HG02884 (cell line): ENCODE measurements at regions not wholly inside any gene's neighbourhood (a gene's known extent, or its start where the extent isn't known, plus 50 kb on each side); places are given as distances from the start of the nearest gene placed in this dataset.

Source experiments
- ATAC-seq: cut with Tn5 transposase; IDR thresholded peaks from one replicate; pipeline ENCODE4 v1.9.1; 2021; ENCODE audit warnings: mild to moderate bottlenecking, moderate library complexity; ENCODE audit not compliant: unreplicated experiment

DNA sequence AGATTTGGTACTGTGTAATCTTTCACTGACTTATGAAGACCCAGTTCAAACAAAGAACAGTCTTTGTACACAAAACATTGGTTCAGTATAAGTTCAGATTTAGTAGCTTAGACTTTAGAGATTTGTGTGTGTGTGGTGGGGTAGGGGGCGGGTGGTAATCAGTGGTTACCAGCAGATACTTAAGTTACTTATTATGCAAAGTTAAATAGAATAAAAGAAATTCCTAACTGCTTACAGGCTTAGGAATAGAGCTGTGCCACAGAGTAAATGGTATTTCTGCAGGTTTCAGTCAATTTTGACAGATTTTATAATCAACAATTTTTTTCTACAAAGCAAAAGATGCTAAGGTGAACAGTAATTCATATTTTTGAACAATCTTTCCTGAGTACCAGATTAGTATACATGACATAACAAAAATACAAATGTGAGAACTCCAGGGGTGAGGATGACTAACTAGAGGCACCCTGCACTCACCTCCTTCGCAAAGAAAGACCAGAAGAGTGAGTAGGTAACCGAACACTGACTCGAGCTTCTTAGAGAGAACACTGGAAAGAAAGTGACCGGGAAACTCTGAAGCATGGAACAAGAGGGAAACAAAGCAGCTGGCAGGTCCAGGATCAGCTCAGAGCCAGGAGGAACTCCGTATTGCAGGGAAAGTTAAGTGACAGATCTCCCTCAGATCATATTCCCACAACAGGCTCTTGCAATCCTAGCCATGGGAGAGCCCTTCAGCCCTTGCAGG, 560.6 kb downstream of the COL12A1 start:
- ATAC-seq, result no peak

DNA sequence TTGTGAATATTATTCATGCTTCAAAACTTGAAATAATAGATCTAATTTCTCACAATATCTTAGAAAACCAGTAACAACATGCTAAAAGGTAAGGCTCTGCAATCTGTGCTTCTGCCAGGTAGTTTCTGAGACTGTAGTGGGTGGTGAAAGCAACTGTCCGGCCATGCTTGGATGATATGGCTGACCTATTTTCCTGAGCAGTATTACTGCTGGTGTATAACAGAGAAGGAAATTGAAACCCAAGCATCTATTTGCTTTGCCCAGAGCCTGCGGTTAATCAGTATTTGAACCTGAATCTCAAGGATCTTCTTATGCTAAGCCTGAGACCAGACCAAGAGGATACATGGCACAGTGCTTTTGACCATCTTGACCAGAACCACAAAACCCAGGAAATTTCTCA, 563.8 kb downstream of the COL12A1 start:
- ATAC-seq, result no peak

DNA sequence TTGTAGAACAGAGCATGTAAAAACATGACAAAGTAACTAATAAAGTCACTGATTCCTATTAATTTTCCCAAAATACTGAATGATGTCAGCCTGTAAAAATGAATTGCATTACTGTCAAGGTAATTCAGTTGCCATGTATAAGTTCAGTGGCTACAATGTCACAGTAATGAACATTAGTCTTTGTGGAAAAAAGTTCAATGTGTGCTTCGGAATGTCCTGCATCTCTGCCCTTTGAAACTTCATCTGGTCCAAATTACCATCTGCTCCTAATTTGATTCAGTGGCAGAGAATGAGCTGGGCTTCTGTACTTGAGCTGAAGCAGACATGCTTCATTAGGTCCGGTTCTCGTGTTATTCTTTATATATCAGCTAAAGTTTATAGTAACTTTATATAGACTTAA, 567.4 kb downstream of the COL12A1 start:
- ATAC-seq, result no peak

DNA sequence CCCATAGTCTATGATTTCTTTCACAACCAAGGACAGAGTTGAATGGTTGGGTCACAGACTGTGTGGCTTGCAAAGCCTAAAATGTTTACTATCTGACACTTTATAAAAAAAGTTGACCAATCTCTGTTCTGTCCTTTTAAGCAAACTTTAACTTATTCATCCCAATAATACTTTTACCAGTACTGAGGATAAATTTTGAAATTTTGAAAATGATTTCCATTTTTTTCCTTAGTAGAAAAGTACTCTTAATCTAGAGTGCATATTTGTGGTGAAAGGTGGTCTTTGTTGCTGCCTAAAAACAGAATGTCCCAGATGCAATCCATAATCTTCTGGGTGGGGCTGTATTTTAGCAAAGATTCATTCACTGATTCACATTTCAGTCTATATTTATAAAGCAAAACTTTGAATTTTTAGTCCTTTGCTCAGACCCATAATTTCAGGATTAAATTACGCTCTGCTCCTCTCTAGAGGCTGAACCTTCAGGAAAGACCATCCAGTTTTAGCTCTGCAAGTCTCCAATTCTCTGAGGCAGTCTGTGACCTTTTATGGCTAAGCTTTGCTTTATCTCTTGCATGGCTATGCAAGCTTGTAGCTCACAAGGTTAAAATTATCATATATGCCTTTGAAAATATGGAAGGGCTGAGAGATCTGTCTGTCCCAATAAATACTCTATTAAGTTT, 573.5 kb downstream of the COL12A1 start:
- ATAC-seq, result no peak

DNA sequence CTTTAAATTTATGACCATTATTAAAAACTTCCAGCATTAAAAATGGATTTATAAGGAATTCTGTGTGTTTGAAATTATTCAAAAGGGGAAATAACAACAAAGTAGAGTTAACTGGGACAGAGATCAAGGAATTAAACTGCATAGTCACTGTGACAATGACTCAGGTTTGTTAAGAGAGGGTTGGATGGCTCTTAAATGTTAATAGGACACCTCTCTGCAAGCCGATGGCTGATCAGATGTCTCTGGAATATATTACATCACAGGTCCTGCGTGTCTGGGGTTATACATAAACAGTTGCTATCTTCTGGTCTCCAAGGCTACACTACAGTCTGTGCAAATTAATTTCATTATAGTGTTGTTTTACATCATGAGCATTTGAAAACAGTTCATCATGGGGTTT, 574.3 kb downstream of the COL12A1 start:
- no peak for ATAC-seq

DNA sequence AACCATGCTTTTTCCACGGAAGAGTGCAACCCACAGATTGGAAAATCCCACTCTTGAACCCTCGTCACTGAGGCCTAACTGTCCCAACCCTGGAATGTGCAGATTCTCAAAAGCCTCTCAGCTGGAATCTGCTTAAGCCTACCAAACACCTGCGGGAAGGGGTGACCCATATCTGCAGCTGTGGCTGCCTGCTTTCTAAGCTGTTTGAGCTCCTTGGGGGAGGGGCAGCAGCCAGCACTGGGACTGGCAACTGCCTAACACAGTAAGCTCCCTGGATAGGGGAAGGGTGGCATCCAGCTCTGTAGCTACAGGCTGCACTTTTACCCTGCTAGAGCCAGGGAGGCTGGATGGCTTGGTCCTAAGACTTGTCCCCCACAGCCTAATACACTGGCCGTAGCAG, 579.6 kb downstream of the COL12A1 start:
- no peak for ATAC-seq

DNA sequence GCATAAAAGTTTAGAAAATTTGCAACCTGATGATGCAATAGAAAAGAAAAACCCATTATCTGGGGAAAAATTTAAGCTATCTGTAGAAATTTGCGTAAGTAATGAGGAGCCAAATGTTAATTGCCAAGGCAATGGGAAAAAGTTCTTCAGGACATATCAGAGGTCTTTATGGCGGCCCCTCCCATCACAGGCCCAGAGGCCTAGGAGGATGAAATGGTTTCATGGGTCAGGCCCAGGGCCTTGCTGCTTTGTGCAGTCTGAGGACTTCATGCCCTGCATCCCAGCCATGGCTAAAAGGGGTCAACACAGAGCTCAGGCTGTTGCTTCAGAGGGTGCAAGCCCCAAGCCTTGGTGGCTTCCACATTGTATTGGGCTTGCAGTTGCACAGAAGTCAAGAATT, 582.8 kb downstream of the COL12A1 start:
- ATAC-seq, result no peak

DNA sequence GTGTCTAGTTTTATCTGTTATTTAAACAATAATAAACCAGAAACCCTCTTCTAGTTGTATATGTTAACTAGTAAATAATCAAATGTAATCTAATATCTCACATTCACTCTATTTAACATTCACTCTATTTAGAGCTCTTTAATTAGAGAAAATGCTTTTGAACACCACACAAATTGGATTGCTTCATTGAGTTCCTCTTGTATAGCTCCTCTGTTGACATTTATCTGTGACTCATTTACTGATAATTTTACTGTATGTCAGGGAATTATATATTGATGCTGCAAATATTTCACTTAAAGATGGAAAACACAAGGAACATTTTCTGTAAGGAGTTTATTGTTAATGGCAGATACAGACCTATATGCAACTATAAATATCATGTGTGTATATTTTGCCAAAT, 594.6 kb downstream of the COL12A1 start:
- no peak for ATAC-seq

DNA sequence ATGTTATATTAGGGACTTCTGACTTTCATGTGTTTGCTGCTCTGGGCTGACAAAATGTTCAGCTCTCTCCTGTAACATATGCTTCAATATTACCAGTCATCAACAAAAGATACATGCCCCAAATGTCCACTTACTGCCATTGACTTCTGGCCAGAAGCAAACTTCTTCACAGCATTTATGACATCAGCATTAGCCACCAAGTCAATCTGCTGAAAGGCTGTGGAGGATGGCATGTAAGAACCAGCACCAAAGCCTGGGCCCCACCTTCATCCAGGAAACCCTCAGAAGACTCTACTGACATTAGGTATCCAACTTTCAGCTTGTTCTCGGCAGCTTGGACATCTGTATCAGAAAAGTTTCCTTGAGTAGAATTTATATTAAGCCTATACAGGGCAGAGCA, 595.5 kb downstream of the COL12A1 start:
- no peak for ATAC-seq

DNA sequence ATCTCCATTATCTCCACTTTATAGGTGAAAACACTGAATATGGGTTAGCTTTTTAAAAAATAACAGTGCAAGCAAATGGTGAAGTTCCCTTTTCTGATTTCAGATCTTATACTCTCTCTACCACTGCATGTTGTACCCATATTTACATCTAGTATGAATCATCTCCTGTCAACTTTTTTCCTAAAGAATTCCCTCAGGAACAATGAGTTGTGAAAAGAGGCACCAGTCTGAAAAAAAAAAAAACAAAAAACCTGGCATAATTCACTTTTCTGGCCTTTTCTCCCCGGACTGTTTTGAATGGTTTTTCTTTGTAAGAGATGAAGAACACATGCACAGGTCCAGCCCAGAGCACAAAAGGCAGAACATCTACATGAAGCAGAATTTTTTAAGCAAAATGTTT, 596.0 kb downstream of the COL12A1 start:
- ATAC-seq, result no peak

DNA sequence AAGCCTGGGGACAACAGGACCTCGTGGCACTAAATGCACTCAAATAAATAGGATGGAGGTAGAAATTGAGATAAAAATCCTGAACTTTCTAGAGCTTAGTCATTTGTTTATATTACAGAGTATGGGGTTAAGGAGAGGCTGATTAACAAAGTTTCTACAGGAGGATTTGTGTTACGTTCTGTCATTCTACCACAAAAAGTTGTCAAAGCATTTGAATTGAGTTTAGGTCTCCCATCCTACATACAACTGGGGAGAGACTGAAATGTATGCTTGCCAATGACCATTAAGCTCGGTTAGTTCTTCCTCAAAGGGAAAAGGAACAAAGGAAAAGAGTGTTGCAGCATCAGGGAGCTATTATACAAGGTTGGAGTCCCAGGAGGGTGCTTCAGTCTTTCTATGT, 597.9 kb downstream of the COL12A1 start:
- no peak for ATAC-seq

DNA sequence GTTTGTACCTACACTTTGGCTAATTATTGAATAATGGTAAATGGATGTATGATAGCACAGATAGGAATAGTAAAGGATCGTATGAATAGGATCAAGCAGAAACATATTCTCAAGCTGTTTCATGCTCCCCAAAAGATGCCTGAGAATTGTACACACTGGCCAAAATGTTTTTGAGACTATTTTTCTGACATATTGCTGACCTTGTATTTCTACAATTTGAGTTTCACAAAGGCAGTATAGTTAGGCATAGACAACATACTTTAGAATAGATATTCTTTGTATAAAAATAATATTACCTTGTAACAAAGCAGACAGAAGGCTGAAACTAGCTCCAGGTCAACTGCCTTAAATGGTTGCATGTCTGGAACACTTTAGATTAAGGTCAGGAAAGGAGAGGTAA, 598.4 kb downstream of the COL12A1 start:
- ATAC-seq, result no peak

DNA sequence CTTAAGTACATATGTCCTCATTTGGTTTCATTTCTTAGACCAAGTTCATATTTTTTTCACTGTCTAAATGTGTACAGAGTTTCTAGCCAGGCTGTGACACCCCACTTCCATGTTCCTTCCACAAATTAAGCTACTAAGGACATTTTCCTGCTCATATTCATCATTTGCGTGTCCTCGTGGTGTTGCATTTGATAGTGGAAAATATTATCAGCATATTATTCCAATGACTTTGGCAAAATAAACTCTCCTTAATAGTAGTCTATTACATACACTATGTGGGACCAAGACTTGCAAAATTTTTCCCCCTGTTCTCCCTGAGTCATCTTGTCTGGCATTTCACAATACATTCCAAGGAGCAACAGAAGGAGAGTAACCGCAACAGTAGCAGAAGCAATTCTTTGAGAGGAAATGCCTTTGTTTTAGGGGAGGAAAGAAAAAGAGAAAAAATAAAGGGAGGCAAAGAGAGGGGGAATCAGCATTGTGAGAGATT, 599.2 kb downstream of the COL12A1 start:
- no peak for ATAC-seq

DNA sequence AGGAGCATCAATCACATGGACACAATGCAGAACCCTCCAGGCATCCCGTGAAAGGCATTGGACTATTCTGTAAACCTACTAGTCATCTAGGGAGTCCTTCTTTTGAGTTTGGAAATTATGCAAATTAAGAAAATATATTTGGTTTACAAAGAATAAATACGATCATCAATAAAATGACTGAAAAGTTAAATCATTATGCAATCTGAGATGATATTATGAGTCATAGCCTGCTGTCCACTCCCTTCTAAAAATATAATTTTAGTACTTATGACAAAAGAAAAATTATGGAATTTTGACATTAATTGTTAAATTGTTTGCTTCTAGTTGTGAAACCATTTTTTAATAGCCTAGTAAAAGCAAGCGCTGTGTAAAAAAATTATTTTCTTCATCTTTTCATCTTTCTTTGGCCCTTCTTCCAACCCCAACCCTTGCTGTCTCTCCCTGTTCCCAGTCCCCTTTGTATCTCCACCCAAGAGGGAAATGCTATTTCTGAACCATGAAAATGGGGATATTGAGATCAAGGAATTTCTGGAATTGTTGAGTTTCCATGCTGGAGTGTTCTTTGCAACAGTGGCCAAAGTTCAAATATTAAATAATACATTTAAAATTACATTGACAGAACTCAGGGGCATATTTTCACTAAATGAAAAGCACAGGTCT, 599.8 kb downstream of the COL12A1 start:
- ATAC-seq, result no peak

DNA sequence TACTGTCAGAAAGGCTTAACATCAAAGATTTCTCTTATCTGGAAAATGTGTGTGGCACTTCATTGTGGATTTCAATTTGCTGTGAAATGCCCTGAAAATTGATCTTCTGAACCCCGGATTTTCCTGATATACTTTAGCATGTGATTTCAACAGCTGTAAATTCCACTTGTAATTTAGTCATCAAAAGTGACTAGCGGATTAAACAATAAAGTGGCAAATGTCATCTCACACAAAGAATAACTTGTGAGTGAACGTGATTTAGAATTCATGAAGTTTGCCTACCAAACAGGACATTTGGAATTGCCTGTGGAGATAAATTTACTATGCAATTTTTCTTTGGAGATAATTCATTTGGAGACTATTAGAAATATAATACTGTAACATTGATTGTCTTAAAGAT, 601.6 kb downstream of the COL12A1 start:
- no peak for ATAC-seq

DNA sequence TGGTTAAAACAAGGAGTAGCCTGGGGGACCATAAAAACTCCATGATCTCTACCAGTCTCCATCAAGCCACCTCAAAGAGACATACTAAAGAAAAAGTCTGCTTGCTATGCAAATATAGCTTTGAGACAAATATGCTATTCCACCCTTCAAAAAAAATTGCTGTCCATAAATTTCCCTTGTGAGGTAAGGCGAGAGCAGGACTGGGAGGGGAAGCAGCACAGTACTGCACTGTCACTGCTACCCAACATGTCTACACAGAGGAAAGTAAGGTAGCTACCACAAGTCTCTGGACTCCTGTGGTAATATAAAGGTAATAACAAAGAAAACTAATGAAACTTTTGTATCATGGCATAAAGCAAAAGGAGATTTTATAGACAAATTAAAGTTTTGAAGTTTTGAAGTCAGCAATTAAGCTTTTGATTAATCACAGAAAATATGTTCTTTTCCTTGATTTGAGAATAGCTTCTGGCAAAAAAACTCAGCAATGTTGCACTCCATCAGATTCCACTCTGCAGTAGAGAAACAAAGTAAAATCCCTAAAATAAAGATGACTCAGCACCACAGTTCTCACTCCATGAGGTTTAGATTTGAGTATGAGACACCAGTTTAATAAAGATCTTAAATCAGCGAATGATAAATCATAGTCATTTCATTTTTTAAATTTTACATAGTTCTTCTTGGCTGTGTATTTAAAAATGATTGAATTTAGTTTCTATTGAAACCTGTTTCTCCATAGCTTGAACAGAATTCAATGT, 602.4 kb downstream of the COL12A1 start:
- no peak for ATAC-seq

DNA sequence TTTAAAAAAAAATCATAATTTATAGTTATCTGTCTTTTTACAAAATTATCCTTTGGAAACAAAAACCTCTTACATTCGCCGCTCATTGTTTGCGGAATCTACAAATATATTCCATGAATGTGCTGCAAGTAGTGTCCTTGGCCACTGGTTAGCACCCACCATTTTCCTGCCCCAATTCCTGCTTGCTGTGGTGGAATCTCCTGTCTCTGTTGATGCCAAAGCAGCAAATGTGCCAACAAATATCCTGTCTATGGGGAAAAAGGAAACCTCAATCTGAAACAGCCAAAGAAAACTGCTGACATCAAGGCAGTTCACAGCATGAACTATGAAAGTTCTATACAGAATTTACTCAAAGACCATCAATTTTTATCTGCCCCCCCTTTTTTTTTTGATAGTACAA, 603.6 kb downstream of the COL12A1 start:
- ATAC-seq, result no peak

DNA sequence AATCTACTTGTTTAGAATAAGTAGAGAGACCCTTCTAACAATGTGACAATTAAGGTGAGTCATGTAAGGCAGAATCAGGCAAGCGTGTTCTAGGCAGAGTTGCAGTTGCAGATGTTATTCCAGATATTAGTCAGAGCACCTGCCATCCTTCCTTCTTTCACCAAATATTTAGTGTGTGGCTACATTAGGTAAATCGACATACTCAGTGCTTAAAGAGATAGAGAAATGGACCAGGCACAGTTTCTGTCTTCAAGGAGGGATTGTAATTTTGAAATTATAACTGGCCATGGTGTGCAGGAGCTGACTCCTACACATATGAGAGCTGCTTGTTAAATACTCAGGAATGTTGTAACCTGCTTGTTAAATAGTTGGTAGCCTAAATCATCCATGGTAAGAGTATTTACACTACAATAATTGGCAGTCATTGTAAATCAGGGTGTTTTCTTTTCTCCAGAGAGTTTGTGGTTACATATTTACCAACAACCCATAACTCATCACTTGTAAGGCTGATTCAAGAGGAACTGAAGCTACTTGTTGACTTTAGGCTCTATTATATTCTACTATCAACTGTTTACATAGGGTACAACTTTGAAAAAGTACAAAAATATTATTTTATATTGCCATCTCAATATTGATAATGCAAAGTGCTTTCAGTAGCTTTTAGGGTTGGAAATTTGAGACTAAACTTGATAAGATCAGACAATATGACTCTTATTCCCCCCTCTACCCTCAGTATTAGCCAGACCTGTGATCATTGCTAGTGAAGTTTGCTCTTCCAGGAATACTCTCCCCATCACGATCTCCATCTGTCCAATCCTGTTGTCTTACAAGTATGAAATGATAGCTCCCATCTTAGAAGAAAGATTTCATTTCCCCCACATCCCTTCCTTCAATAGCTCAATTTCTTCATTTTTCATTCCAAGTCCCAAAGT, 607.1 kb downstream of the COL12A1 start:
- ATAC-seq, result peak; percentile 92

DNA sequence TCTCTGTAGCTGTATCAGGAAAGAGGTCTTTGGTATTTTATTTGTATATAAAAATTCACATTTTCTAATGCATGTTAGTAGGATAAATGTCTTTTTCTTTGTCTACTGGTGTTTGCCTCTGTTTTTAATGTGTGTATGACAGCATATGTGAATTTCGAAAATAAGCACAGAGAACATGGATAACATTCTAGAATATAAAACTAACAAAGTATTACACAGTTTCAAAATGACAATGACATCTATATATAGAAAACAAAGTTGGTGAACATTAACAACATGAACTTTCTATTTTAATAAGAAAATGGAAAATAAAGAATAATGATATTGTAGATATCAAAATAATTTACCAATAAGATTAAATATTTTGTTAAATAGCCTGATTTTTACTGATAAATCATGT, 608.0 kb downstream of the COL12A1 start:
- ATAC-seq, result peak; percentile 31

DNA sequence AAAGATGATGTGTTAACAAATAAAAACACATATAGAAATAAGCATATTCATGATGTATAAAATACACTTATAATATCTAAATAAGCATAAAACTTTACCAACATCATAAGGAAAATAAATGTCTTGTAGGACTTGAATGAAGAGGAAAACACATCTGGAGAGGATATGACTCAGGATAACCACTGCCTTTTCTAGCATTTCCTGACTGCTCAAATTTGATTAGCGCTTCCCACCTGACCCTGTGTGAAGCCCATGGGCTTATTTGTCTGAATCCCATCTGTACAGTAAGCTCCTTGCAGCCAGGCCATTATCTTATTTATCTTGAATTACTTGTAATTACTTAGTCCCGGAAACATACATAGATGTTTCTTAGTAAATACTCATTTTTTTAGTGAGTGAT, 608.6 kb downstream of the COL12A1 start:
- no peak for ATAC-seq
